ENCODE measurements at regions not wholly inside any gene's neighbourhood (a gene's known extent, or its start where the extent isn't known, plus 50 kb on each side); places are given as distances from the start of the nearest gene placed in this dataset.

DNA sequence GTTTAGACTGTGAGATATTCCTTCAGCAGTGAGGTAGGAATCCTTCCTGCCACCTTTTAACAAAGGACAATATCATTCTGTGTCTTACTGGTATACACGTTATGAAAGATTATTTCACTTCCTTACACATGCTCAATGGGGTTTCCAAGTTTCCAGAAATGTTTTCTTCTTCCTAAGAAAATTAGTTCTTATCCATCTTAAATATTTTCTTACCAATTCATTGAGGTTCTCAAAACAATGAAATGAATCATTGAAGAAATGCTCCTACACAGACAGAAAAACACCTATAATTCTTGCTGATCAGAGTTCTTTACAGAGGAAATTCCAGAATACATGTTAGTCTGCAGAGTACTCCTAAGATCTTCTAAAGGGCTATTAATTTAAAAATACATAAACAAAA lies 51.4 kb upstream of the SEC61G start:
- no peak for DNase-seq (ENCODE audit: low read depth)

- DNase-seq (ENCODE audit: low read depth) = peak; percentile 77
Measured at GRCh38 chr7:54811041-54811845, 52.2 kb upstream of the SEC61G start.

GRCh38 chr7:54811846-54812254 lies 52.8 kb upstream of the SEC61G start:
- no peak for DNase-seq (ENCODE audit: low read depth)

DNA sequence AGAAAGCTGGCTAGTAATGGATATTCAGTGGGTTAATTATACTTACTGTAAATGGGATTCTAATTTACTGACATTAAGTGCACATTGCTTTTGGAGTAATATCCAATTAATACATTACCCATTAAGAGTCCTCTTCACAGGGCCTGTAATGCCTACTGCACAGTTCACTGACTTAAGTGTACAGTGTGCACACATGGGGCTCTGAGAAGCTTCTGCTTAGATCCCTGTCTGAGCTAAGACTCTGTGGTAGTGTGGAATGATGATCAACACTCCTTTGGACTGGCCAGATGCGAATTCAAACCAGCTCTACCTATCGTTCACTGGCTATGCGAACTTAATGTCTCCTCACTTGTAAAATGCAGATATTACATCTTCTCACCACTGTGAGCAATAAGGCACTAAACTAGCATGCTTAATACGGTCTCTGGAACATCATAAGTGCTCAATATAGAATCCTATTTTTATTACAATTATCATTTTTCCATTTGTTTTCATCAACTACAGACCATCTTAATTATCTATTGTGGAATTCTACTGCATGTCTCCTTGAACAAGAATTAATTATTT lies 53.8 kb upstream of the SEC61G start:
- DNase-seq (ENCODE audit: low read depth) = no peak

GRCh38 chr7:54813398-54813797 lies 54.4 kb upstream of the SEC61G start:
- no peak for DNase-seq (ENCODE audit: low read depth)

DNA sequence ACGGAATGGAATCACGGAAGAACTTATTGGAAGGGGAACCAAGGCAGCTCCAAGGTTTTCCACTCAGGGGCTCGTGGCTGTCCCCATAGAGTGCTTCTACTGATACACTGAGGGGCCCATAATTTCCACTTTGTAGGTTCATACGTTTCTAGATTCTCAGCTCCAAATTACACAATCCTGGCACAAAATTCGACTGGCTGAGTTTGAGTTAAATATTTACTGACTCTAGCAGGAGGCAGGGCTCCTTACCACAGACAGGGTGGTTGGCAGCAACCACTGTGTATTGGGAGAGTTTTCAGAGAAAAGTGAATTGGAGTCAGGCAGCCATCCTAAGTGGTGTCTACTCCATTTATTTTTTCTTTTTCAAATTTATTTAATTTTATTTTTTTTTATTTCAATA lies 55.4 kb upstream of the SEC61G start:
- no peak for DNase-seq (ENCODE audit: low read depth)

DNA sequence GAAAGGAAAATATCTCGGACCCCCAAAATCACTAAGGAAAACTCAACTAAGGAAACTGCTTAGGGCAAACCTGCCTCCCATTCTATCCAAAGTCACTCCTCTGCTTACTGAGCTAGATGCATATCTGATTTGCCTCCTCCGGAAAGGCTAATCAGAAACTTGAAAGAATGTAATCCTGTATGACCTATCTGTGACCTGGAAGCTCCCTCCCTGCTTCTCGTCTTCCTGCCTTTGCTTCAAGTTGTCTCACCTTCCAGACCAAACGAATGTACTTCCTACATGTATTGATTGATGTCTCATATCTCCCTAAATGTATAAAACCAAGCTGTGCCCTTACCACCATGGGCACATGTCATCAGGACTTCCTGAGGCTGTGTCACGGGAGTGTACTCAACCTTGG lies 58.1 kb upstream of the SEC61G start:
- DNase-seq (ENCODE audit: low read depth) = no peak

DNA sequence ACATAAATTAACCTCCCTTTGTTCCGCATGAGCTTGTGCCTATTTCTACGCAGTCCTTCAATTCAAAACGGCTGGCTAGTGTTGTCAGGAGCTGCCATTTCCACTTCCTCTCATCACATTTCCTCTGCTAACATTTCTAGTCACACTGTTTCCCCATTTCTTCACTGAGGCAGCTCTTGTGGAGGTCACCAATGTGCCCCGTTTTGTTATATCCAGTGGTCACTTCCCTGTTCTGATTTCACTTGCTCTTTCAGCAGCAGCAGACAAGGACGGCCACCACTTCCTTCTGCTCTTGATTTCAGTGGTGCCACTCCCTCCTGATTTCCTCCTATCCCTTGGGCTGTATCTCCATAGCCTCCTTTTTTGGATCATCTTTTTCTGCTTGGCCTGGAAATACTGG lies 64.8 kb upstream of the SEC61G start:
- DNase-seq (ENCODE audit: low read depth) = no peak

- DNase-seq (ENCODE audit: low read depth) = no peak
Measured at GRCh38 chr7:54824655-54825054, 65.6 kb upstream of the SEC61G start.

GRCh38 chr7:54825368-54825767 lies 66.4 kb upstream of the SEC61G start:
- DNase-seq (ENCODE audit: low read depth) = no peak

DNA sequence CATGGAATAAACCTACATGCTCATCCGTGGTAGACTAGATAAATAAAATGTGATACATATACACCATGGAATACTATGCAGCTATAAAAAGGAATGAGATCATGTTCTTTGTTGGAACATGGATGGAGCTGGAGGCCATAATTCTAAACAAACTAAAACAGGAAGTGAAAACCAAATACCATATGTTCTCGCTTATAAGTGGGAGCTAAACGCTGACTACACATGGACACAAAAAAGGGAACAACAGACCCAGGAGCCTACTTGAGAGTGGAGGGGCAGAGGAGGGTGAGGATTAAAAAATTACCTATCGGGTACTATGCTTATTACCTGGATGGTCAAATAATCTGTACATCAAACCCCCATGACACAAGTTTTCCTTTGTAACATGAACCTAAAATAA lies 68.7 kb upstream of the SEC61G start:
- DNase-seq (ENCODE audit: low read depth) = no peak

DNA sequence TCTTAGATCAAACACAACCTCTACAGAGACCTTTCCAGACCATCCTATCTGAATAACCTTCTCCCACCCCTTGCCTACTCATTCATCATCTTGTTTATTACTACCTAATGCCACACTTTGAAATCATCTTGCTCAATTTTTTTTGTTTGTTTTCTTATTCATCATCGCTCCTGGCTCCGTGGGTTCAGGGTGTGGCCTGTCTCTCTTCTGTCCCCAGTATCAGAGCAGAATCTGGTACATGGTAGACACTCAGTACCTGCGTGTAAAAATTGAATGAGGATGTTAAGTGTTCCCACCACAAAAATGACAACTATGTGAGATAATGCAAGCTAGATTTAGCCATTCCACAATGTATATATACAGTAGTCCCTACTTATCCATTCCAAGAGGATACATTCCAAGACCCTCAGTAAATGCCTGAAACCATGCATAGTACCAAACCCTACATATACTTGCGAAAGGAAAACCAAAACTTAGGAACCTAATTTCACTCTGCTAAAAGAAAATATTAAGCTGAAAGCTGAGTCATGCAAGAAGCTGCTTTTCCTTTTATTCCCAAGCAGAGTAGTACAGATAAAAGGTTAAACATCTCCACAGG lies 72.1 kb upstream of the SEC61G start:
- DNase-seq (ENCODE audit: low read depth) = no peak

DNA sequence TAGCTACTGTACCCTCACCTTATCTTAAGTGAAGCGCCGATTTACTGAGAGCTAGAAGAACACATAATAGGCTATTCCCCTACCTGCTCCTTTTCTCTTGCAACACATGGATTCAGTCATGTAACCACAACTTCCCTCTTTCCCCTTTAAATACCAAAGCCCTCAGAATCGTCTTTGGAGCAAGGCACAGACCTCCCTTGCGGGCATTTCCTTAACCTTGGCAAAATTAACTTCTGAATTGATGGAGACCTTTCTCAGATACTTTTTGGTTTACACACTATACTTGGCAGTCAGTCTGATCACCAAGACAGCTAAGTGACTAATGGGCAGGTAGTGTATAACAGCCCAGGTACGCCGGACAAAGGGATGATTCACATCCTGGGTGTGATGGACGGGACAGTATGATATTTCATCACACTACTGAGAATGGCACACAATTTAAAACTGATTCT lies 72.7 kb upstream of the SEC61G start:
- no peak for DNase-seq (ENCODE audit: low read depth)

- no peak for DNase-seq (ENCODE audit: low read depth)
Measured at GRCh38 chr7:54833001-54833467, 74.0 kb upstream of the SEC61G start.

DNA sequence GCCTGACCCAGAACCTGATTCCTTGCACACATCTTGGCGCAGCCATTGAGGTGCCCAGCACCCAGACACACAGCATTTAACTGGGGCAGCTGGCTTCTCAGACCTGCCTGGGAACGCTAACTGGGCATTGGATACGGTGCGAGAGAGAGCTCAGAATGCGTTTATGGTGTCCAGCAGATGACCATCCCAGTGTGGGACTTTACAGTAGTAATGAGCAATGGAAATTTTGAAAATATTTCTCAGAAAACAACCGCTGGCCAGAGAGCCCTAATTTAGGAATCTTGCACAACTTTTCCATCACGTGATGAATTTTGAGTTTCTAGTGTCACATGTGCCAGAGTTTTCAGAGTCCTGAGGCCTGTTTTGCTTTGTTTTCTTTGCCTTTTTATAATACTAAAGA lies 78.2 kb upstream of the SEC61G start:
- DNase-seq (ENCODE audit: low read depth) = peak; percentile 84

- no peak for DNase-seq (ENCODE audit: low read depth)
Measured at GRCh38 chr7:54837761-54838160, 78.8 kb upstream of the SEC61G start.

- no peak for DNase-seq (ENCODE audit: low read depth)
Measured at GRCh38 chr7:54838175-54838910, 79.3 kb upstream of the SEC61G start.

- DNase-seq (ENCODE audit: low read depth) = peak; percentile 64
Measured at GRCh38 chr7:54839575-54840213, 80.7 kb upstream of the SEC61G start.

- peak; percentile 86 for DNase-seq (ENCODE audit: low read depth)
Measured at GRCh38 chr7:54841772-54842697, 83.0 kb upstream of the SEC61G start.

DNA sequence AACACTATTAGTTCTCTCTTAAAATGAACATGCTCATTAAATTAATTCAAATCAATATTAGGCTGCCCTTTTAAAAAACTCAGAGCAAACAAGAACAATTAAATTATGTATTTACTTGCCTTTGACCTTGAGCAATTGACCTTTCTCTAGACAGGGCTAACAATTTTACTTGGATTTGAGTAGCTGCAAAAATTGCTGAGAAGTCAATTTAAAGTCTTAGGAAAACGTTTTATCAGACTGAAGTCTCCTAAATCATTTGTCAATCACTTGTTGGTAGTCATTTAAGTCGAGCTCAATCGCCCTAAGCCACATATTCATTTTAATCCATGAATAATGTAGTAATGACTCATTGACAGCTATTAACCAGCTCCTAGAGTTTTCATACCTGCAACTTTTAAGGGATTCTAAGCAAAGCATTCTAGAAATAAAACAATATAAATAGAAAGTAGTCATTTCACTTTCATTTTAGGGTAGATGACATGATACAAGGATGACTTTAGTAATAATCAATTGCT lies 84.9 kb upstream of the SEC61G start:
- DNase-seq (ENCODE audit: low read depth) = no peak

GRCh38 chr7:54846273-54846672 lies 87.3 kb upstream of the SEC61G start:
- peak; percentile 50 for DNase-seq (ENCODE audit: low read depth)
